ENCODE measurements at regions not wholly inside any gene's neighbourhood (a gene's known extent, or its start where the extent isn't known, plus 50 kb on each side); places are given as distances from the start of the nearest gene placed in this dataset.

- no peak for TF ChIP-seq CTCF (IDR thresholded peaks at IDR 0.05; ENCODE audit: insufficient read depth, low read length)
- no peak for TF ChIP-seq SPI1 (IDR thresholded peaks at IDR 0.05; ENCODE audit: borderline replicate concordance, low read depth)
- no peak for TF ChIP-seq POLR2AphosphoS5 (IDR thresholded peaks at IDR 0.05; ENCODE audit: low read depth)
Observed at GRCh38 chr12:108425238-108425795, 86.2 kb upstream of the CMKLR1 start.

All from HL-60 (cell line).